ENCODE measurements at regions not wholly inside any gene's neighbourhood (a gene's known extent, or its start where the extent isn't known, plus 50 kb on each side); places are given as distances from the start of the nearest gene placed in this dataset.

DNA sequence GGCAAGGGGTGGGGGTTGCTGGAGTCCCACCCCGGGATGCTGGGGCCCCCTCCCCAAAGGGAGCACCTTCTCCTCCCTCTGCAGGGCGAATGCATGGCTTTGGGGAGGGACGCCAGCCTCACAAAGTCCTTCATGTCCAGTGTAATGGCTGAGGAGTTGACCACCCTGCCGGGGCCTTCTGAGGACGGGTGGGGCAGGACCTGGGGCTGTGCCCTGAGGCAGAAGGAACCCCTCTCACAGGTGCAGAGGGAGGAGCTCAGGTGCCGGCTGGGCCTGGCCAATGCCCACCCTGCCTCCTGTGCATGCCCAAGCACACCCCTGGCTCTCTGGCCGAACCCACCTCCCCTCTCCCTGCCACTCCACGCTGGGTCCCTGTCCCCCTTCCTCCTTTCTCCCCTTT is 64.3 kb upstream of the RNU6ATAC start:
- no peak for DNase-seq

DNA sequence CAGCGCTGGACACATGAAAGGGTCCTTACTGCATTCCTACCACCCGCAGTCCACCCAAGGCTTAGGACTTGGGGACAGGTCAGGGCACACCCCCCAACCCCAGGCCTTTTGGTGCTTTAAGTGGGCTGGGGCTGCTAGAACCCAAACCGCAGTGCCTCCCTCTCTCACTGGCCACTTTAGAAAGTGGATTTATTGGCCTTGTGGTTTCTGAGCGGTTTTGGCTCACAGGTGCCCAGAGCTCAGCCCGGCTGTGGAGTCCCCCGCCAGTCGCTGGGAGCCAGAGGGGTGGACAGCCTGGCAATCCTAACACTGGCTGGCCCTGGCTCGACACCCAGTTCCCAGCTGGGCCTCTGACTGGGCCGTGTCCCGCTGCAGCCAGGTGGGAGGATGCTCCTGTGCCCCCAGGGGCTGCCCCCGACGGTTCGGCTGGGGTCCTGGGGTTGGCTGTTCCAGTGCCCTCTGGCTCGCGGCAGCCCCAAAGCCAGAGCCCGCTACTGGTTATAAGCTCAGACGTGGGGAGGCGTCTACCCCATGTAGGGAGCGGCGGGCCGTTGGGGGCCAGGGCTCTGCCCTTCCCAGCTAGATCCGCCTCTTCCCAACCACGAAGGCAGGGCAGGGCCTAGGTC is 65.2 kb upstream of the RNU6ATAC start:
- no peak for DNase-seq

DNA sequence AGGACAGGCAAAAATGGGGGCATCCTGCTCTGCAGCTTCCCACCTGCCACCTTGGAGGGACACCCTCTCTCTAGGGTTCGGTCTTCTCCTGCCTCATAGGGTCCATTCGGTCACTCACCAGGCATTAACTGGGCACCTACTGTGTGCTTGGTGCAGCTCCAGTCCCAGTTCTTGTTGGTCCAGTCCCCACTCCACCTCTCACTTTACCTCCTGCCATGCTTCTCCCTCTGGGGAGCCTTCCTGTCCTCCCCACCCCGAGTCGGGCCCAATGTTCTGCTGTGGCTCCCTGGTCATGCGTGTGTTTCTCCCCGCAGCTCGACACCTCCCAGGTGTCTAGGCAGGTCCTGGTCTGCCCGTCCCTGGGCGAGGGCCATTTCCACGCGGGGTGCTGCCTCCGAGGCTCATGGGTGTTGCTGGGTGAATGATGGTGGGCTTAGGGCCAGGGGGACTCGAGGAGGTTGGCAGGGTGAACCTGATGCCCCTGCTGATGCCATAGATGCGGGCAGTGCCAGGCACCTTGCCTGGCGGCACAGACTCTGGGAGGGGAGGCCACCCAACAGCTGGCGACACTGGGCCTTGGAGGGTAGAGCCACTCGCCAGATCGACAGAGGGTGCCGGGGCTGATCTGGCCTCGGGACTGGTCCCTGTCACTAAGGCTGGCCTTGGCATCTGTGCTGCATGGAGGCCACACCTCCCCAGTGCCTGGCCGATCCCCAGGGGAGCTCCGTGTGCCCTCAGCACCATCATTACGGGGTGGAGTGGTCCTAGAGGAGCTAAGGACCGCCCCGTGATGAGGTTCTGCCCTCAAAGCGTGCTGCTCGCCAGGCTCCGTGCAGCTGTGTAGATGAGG is 66.0 kb upstream of the RNU6ATAC start:
- no peak for DNase-seq

DNA sequence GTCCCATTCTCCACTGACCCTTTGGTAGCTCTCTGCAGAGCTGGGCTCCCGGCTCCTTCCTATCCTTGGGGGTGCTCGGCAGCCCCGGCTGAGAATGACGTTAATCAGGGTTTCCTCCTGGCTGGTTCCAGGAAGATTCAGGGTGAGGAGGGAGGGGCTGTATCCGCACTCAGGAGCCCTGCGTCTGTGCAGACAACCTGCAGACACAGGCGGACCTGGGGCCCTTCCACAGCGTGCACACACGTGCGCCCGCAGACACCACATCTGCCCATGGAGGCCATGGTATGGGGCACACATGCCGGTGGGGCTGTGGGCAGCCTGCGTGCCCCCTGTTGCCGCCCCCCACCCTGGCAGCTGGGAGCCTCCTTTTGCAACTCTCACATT is 66.6 kb upstream of the RNU6ATAC start:
- DNase-seq: no peak

DNA sequence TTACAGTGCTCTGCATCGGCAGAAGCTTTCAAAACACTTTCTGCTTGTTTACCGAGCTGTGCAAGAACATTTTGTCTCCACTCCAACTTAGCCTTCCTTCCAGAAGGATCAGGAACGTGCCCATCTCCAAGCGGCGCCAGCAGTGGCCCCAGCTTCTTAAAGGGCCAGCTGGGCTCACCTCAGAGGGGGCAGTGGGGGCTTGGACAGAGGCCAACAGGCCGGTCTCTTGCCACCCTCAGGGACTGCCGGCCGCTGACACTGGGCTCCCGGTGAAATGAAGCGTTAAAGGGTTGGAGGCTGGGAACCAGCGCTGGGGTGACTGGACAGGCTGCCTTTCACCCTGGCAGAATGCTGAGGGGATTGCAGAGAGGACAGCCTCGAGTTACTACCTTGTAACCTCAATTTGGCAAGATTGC is 67.0 kb upstream of the RNU6ATAC start:
- DNase-seq: no peak

DNA sequence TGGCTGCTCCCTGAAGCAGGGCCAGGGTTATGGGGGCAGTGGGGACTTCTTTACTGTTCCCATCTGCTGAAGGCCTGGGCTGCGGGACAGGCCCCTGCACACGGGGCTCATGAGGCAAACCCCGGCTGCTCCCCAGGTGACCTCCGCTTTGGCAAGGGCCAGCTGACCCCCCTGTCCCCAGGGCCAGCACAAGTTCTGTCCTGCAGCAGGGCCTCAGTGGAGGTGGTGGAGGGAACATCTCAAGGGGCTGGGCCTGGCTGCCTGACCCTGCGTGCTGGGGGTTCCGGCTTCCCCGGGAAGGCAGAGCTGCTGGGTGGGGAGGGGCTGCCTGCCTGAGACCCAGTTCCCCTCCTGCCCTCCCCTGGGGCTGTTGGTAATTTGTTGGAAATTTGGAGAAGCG is 67.4 kb upstream of the RNU6ATAC start:
- no peak for DNase-seq

DNA sequence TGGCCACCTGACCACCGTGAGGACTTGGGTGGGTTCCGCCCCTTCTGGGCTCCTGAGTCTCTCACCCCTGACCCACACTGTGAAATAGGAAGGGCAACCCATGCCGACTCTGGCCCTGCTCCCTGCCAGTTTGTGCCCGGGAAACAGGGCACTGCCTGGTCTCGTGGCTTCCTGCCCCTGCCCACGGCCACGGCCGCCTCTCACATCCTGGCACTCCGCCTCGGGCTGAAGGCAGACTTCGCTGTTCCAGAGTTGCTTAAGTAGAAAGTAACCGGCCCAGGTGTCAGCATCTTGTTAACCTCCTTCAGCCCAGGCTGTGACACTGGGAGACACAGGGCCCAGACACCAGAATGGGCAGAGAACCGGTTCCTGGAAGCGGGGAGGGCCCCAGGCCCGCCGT is 68.7 kb upstream of the RNU6ATAC start:
- no peak for DNase-seq

DNA sequence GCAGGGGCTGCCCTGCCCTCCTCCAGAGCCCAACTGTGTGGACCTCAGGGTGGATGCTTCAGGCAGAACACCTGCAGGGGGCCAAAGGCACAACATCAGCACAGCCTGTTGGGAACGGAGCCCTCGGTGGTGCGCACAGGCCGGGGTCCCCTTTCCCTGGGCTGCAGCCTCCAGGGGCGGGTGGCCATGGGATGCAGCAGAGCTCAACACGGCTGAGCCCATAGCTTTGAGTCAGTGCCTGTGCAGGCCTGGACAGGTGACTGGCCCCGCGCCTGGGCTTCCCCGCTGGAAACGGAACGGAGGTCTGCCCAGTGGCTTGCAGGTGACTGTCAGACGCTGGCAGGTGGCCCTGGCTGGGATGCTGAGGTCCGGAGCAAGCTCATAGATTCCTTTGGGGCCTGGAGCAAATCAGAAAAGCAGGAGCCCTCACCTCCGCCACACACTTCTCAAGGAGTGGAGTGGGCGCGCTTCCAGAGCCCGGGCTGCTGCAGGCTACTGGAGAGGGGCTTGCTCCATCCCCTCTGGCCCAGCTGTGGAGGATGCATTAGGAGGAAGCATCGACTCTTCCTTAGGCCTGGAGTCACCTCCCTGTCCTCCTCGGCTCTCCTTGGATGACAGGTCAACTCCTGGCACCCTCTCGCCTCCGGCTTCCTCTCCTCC is 69.8 kb upstream of the RNU6ATAC start:
- no peak for DNase-seq

DNA sequence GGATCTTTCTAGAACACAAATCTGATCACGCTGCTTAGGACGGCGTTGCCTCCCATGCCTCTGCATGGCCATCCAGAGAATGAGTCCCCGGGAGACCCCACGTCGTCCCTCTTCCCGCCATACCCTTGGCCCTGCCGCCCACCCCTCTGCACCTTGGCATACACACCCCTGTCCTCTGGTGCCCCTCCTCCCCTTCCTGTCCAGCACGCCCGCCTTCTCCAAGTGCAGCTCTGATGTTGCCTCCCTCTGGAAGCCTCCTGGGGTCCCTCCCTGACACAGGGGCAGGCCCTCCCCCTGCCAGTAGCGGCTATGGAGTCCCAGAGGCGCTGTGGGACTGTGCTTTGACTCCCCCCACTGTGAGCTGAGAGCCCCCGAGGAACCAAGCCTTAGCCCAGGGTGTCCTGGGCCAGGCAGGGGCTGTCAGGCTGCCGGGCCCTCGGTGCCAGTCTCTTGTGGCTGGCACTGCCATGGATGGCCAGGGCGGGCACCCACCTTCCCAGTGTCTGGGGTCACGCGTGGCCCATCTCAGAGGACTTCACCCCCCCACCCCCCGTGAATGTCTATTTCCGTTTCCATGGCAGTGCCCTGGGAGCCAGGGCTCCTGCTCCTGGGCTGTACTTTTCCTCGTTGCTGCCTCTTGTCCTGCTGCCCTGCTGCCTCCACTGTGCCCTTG is 70.5 kb upstream of the RNU6ATAC start:
- DNase-seq: no peak

DNA sequence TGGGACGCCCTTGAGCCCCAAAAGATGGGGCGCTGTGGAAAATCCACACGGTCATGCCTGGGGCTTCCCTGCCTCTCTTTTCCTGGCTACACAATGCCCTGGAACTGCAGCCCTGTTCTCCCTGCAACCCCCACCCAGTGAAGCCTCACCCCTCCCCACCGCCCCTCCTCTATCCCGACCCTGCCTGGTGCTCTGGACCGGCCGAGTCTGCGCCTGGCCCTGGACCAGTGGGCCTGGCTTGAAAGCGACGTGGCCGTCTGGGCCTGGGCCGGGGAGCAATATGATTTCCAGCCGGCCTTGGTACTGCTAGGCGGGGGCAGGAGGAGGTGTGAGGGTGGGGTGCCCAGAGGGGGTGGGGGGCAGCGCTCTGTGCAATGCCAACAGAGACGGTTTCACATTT is 71.0 kb upstream of the RNU6ATAC start:
- DNase-seq: no peak

DNA sequence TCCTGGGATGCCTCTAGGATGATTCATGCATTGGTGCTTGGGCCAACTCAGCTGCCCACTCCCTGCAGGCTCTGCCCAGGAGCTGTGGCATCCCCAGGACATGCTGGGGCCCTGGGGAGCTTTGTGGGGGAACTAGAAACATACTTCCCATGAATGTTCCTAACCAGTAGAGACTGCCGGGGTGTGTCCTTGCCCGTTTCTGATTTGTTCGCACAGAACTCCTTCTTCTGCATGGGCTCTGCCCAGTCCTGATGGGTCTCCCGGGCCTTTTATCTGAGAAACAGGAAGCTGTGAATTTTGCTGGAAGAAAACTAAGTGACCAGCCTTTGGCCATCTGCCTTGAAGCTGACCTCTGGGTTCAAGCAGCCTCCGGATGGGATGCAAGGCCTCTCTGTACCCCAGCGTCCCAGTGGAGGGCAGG is 71.6 kb upstream of the RNU6ATAC start:
- DNase-seq: no peak

DNA sequence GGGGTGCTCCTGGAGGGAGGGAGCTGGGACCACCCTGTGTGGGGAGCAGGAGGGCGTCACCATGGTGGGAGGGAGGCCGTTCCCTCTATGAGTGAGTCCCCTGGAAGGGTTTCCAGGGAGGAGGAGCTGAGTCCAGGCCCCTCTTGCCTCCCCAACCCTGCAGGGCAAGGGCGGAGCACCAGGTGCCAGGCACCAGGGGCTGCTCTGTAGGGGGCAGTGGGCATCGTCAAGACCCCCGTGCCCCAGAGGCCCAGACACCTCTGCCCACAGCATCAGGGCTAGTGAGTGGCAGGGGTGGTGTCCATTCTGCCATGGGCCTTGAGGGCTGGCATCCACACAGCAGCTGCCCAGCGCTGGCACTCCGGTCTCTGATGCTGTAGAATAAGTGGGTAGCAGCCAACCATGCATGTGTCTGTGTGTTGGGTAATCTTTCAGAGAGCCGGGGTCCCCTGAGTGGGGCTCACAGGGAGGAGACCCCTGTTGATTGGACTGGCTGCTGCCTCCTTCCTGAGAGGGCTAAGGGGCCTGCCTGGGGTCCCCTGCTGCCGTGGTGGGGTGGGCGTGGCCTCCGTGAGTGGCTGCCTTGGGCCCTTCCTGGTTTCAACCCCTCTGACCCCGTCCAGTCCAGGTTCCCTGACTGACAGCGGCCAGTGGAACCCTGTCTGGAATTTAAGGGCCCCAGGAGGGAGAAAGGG is 72.7 kb upstream of the RNU6ATAC start:
- DNase-seq: no peak

DNA sequence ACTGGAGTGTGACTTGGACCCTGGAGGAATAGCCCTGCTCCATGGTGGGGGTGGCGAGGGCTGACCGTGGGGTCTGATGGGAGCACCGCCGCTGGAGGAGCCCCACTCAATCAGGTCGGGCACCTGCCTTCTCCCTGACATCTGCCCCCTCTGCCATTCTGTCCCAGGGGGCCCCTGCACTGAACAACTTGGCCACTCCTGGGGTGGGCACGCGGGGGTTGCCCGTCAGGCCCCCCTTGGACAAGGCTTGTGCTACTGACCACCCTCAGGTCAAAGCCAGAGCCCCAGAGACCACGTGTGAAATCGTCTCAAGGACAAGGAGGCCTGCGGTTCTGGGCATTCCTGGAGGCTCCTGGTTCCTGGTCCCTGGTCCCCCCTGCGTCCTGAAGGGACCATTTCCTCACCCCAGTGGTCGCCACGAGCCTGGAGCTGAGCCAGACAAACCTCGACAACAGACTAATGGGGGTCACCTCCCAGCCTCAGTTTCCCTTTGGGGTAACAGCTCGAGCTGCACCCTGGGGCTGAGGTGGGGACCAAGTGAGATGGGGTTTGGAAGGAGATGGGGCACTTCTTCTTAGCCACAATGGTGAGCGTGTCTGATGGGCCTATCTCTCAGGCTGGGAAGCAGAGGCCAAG is 73.4 kb upstream of the RNU6ATAC start:
- DNase-seq: no peak

DNA sequence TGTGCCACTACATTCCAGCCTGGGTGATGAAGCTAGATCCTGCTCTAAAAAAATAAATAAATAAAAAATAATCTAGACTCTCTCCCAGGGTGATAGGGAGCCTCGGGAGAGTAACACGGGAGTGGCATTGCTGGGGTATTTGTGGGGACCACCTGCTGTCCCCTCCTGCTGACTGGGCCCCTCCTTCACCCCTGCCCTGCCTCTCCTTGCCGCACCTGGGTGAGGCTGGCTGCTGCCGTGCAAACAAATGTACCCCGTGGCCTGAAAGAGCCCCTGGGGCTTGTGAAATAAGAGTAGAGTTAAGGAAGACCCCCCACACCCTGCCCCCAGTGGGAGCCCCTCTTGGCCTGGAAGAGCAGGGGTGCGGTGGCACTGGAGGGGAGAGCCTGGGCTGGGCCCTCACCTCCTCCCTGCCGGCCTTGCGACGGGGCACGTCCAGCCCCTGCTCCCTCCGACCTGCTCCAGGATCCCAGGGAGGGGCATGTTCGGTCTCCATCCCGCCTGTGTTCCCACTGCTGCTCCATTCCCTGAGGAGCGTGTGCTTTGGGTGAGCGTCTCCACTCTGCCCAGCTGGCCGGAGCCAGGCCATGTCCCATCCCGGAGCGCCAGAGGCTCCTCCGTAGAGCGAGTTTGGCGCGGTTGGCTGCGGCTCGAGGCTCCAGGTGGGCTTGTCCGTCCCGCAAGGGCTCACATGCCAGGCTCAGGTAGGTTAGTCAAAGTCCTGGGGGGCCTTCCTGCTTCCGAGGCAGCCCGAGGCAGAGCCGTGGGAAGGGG is 75.0 kb upstream of the RNU6ATAC start:
- DNase-seq: no peak

DNA sequence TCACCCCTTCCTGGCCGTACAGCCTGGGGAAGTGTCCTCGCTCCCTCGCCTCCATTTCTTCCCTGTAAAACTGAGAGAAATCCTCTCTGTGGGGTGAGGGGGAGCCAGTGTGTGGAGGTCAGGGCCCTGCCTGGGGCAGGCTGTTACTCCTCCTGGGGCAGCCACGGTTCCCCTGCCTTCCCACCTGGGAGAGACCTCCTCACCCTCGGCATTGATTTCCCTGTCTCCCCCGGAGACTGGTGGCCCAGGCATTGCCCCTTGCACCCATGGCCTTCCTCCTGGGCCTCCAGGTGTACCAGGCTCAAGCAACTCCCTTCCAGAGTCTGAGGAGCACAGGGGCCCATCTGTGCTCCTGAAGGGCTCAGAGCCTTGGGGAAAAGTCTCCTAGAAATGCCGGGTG is 75.6 kb upstream of the RNU6ATAC start:
- no peak for DNase-seq

DNA sequence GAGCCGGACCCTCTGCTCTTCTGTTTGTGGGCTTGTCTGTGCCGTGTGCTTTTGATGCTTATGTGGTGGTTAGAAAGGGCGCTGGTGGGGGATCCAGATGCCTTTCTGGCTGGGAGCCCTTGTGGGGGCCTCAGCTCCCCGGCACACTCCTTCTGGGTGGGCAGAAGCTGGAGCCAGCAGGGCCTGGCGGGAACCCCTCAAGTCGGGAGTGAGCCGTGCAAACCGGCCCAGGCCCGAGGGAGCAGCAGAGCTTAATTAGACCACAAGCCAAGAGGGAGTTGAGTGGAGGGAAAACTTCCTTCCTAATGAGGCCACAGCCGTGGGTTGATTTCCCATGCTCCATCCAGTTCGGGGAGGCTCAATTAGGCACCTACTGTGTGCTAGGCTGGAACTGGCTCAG is 76.0 kb upstream of the RNU6ATAC start:
- no peak for DNase-seq

DNA sequence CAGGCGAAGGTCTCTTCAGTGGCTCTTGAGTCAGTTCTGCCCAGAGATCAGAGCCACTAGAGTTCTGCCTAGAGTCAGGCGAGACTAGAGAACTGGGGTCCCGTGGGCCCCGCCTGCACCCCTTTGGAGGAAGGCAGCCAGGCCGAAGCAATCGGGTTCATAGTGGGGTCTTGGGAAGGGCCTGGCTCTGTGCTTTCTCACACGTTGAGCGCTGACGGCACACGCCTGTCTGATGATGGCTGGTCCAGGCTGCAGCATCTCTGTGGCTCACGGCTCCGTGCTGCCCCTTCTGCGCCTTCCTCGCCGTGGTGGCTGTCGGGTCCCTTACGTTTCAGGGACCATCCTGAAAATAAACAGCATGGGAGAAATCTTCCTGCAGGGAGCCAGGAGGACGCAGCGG is 78.3 kb upstream of the RNU6ATAC start:
- no peak for DNase-seq

DNA sequence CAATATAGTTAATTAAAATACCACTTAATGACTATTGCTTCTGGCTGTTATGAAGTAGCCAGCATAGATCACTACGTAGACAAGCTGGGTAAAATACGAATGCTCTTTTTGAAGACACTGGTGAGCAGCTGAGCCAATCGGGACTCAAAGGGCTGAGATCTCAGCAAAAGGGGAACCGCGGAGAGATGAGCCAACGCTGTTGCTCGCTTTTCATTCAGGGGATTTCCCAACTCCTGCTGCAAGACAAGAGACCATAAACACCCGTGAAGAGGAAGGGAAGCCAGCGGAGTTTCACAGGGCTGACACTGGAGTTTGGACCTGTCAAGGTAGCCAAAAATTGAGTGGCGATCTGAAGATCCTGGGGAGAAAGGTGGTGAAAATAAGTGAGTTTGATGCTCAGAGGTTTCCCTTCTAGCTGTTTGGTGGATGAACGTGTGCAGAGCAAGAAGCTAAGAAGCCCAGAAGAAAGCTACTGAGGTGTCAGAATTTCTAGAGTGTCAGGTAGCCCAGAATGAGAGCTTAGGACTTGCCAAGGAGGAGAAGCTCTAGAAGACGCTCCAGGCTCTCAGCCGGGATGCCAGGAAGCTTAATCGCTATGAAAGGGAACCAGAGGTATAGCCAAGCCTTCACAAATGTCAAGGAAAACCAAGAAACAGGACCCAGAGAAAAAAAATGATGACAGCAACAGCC is 79.6 kb upstream of the RNU6ATAC start:
- peak; percentile 58 for DNase-seq

DNA sequence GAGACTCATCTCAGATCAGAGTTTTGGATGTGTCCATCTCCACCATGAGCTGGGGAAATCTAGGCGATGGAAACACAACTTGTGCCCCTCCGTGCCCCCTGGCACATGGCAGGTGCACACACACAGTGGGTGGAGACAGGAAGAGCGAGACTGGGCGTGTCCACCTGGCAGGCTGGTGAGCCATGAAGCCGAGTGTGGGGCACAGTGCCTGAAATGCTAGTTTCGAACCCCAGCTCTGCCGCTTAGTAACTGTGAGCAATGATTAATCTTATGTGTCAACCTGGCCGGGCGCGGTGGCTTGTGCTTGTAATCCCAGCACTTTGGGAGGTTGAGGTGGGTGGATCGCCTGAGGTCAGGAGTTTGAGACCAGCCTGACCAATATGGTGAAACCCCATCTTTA is 80.8 kb upstream of the RNU6ATAC start:
- DNase-seq: no peak

DNA sequence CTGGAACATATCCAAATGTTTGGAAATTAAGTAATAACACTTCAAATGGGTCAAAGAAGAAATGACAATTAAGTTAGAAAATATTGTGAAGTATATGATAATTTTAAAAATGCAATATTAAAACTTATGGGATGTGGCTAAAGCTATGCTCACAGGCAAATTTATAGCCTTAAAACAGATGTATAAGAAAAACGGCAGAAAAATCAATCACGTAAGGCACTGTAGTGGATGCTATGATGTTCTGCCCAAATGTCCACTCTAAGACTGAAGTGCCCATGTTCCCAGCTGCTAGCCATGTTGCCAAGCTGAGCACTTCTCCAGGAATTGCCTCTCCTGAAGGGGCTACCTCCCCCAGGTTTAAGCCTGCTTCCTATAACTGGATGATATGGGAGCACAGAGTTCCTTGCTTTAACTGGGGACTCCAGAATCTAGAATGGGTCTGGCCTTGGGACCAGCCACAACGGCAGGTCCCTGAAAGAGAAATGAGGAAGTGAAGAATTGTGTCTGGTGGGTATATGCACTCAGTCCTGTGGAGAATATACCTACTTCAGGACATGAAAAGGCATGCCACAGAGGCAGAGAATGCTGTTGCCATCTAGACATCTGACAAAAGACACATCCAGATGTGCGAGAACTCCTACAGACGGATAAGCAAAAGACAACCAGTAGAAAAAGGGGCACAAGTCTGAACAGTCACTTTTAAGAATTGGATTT is 78.2 kb upstream of the RXRA start:
- DNase-seq: no peak
